Activated CD4-positive, alpha-beta T cell treated with anti-CD3 and anti-CD28 coated beads for 48 hours (primary cell): ENCODE measurements at regions not wholly inside any gene's neighbourhood (a gene's known extent, or its start where the extent isn't known, plus 50 kb on each side); places are given as distances from the start of the nearest gene placed in this dataset.
"Not testable (repeated sequence)": the region's sequence is repeated elsewhere in the genome, so short reads cannot be mapped to it uniquely, and the experiment has no call there.

ENCODE experiments used
- DNase-seq: peaks from one replicate; pipeline ENCODE4 v3.0.0-alpha.2; 2020

DNA sequence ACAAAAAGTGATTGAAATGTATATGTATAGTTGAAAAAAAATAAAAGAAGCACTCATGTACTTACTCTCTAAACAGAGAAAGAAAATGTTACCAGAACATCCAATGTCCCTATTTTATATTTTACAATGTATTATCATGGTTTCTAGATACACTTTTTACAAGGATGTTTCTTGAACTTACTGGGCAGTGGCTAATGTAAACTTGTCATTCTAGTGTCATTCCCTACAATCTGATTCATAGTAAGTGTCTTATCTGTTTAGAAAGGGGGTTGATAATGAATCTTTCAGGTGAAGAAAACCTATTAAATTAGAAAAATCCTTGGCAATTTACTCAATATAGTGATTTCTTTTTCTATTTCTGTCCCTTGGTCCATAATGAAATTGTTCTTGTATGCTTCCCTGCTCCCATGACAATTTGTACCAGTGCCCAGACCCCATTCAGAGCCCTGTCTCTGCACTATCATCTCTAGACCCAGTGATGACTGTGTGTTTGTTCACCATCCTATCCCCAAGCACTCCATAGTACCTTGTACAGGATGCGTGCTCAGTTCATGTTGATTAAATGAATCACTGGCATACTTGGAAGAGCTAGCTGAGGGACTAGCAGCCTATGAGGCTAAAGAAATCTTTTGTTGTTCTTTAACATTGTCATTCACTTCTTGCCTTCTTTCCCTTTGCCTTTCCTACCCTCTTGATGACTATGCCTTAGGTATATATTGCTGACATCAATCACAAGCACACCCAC is 101.2 kb downstream of the HMHB1 start:
- DNase-seq, result no peak

- DNase-seq, result no peak
Observed at GRCh38 chr5:143914756-143915155, 102.8 kb downstream of the HMHB1 start.

- no peak for DNase-seq
Observed at GRCh38 chr5:143916451-143916850, 104.5 kb downstream of the HMHB1 start.

- DNase-seq, result no peak
Observed at GRCh38 chr5:143918961-143919360, 107.0 kb downstream of the HMHB1 start.

DNA sequence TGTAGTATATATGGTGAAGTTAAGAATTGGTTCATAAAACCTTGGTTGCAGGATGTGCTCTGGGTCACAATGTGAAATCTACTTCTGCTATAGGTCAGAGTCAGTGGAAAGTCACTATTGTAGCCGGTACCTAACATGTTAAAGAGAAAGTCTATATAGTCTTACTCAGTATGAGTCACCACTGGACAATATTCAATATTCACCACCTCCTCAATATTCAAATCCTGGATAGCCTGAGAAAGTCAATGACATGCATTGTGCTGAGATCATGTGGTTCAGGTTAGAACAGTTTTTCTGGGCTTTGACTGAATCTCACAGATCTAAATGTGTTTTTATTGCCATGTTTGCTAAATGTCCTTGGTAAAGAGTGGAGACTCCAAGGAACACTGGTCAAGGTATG is 108.8 kb downstream of the HMHB1 start:
- DNase-seq, result no peak

GRCh38 chr5:143921525-143922311 is 109.8 kb downstream of the HMHB1 start:
- no peak for DNase-seq

DNA sequence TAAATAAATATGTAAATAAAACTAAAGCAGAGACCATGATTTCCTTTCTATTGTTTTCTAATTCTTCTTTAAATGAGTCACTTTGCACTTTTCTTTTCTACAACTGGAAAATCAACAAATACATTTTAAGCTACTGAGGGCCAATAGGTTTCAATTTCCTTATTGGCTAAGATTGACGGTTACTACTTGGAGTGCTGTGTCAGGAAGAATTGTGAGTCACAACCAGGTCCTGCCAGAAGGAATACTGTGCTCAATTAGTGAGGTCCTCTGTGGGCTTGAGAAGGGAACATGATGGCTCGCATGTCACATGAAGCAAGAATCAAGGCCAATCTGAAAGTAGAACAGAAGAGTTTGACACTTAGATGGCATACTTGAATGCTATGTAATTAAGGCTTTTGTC is 110.8 kb downstream of the HMHB1 start:
- no peak for DNase-seq

DNA sequence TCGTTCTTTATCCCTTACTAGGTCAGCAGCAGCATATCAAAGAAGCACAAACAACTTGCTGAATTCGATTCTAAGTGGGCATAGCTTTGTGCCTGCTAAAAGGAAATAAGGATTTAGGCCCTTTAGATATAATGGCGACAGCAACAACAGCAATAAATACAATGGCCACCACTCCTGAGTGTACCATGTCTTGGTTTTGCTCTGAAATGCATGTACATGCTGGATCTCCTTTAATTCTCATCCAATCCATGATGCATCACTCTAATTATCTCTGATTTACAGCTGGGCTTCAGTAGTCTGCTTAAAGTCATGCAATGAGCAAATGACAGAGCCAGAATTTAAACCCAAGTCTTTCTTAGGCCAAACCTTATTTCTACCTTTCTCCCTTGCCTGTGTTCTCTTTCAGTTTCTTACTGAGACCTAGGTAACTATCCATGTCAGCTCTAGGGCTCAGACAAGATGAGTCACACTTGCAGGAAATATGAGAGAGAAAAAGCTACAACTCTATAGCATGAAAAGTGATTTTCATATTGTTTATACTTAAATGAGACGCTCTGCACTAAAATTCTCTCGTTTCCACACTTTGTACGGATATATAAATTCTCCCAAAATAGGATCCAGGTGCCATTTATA is 111.8 kb downstream of the HMHB1 start:
- DNase-seq, result no peak

- no peak for DNase-seq
Observed at GRCh38 chr5:143924311-143924978, 112.5 kb downstream of the HMHB1 start.

DNA sequence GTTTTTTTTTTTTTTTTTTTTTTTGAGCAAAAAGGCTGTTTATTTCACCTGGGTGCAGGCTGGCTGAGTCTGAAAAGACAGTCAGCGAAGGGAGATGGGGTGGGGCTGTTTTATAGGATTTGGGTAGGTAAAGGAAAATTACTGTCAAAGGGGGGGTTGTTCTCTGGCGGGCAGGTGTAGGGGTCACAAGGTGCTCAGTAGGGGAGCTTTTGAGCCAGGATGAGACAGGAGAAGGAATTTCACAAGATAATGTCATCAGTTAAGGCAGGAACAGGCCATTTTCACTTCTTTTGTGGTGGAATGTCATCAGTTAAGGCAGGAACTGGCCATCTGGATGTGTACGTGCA is 113.0 kb downstream of the HMHB1 start:
- not testable (repeated sequence) for DNase-seq

GRCh38 chr5:143929486-143929885 is 117.5 kb downstream of the HMHB1 start:
- DNase-seq, result no peak

DNA sequence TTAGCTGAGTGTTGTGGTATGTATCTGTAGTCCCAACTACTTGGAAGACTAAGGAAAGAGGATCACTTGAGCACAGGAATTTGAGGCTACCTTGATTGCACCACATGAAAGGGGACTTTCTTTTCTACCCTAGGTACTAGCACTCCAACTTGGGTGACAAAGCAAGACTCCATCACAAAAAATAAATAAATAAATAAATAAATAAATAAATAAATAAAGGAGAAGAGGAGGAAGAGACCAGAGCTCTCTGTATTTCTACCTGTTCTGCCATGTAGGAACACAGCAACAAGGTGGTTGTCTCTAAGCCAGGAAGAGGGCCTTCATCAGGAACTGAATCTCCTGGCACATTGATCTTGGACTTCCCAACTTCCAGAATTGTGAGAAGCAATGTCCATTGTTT is 118.6 kb downstream of the HMHB1 start:
- DNase-seq, result no peak

- DNase-seq, result no peak
Observed at GRCh38 chr5:143931476-143931875, 119.5 kb downstream of the HMHB1 start.

GRCh38 chr5:143931986-143932385 is 120.0 kb downstream of the HMHB1 start:
- no peak for DNase-seq

DNA sequence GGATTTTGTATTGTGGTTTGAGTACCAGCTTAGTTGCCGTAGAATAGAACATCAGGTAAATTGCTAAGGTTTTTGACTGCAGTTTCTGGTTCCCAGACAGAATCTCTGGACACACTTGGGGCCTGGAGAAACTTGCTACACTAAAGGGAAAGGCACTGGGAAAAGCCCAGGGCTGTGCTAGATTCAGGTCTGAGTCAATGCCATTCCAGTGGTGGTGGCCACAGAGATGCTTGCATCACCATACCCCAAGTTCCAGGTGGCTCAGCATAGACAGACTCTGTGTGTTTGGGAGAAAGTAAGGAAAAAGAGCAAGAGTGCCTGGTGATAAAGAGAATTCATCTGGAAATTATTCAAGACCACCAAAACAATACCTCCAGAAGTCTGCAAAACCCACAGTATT is 120.6 kb downstream of the HMHB1 start:
- no peak for DNase-seq

DNA sequence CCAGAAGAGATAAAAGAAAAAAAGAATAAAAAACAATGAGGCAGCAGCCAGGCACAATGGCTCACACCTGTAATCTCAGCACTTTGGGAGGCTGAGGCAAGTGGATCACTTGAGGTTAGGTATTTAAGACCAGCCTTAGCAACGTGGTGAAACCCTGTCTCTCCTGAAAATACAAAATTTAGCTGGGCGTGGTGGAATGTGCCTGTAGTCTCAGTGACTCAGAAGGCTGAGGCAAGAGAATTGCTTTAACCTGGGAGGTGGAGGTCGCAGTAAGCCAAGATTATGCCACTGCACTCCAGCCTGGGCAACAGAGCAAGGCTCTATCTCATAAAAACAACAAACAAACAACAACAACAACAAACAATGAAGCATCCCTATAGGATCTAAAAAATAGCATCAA is 121.5 kb downstream of the HMHB1 start:
- no peak for DNase-seq

DNA sequence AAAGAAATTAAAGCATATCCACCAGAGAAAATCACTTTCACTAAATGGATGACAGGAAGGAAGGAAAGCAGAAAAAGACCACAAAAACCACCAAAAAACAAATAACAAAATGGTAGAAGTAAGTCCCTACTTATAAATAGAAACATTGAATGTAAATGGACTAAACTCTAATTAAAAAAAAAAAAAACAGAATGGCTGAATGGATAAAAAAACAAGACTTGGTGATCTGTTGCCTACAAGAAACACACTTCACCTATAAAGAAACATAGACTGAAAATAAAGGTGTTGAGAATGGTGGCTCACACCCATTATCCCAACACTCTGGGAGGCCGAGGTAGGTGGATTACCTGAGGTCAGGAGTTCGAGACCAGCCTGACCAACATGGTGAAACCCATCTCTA is 122.9 kb downstream of the HMHB1 start:
- no peak for DNase-seq

DNA sequence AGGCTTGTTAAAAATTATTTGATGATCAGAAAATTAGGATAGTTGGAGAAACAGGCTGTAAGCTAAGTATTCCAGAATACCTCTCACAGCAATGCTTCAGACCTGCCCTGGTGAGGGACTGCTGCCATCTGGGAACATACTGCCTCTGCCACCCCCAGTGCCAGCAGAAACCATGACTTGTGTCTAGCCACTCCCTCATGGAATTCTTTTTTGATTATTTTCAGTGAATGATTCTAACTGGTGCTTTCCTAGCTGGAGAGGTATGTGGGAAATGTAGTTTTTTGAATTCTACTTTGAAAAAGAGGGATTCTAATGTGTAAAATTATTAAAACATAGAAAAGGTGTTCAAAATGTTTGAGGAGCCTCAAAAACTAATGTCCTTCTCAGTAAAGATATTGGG is 126.3 kb downstream of the HMHB1 start:
- no peak for DNase-seq

GRCh38 chr5:143946837-143947236 is 134.9 kb downstream of the HMHB1 start:
- DNase-seq, result no peak

- DNase-seq, result no peak
Observed at GRCh38 chr5:143947313-143947712, 135.4 kb downstream of the HMHB1 start.

GRCh38 chr5:143952809-143953208 is 140.8 kb downstream of the HMHB1 start:
- no peak for DNase-seq

GRCh38 chr5:143953851-143954250 is 141.9 kb downstream of the HMHB1 start:
- no peak for DNase-seq

GRCh38 chr5:143955141-143955540 is 143.2 kb downstream of the HMHB1 start:
- DNase-seq, result no peak

- DNase-seq, result no peak
Observed at GRCh38 chr5:143957455-143957854, 145.5 kb downstream of the HMHB1 start.
